GM12878 (cell line): ENCODE measurements at regions not wholly inside any gene's neighbourhood (a gene's known extent, or its start where the extent isn't known, plus 50 kb on each side); places are given as distances from the start of the nearest gene placed in this dataset.

Source experiments
- ATAC-seq: fragments of 200-7000 bp; cut with Tn5 transposase; 3 replicates; pipeline ENCODE4 v1.9.1; 2020; ENCODE audit warnings: mild to moderate bottlenecking, moderate library complexity
- BruUV-seq: library from RNA; stranded (reverse); fragments of 400-500 nt; replicated peaks from 2 replicates; lab custom pipeline; 2021; lab: Mats Ljungman, UMichigan
- CTCF ChIA-PET: fragments of 300-600 bp; sonication (Branson Sonifier 250); formaldehyde crosslinking; extraction: SDS; loops from one replicate; lab custom pipeline; 2021; ENCODE audit warnings: inconsistent platforms; lab: Yijun Ruan, JAX
- POLR2A ChIA-PET: fragments of 350-600 bp; formaldehyde crosslinking; extraction: SDS; loops from one replicate; lab custom pipeline; 2021; ENCODE audit warnings: inconsistent platforms; lab: Charles Lee
- RAD21 ChIA-PET: fragments of 300-600 bp; sonication (Branson Sonifier 250); formaldehyde crosslinking; loops from one replicate; lab custom pipeline; 2023; ENCODE audit warnings: antibody characterized with exemption; ENCODE audit not compliant: unreplicated experiment; lab: Charles Lee
- SMC1A ChIA-PET: fragments of 300-600 bp; sonication (Branson Sonifier 250); formaldehyde crosslinking; loops from one replicate; lab custom pipeline; 2023; ENCODE audit not compliant: unreplicated experiment, uncharacterized antibody; lab: Charles Lee
- DNase-seq: peaks from one replicate; pipeline ENCODE4 v3.0.0-alpha.2; 2011; ENCODE audit warnings: low read depth, low spot score
- FAIRE-seq: peaks from 3 replicates; lab custom pipeline; 2011; peaks lifted over from hg19 to GRCh38; lab: Jason Lieb, UNC
- H2AFZ ChIP-seq: 2 replicates; pipeline ENCODE4 v1.6.0; 2011; ENCODE audit warnings: low read depth, low read length, control low read depth; ENCODE audit not compliant: control insufficient read depth
- H3K27ac ChIP-seq: 2 replicates; pipeline ENCODE4 v1.5.1; 2011; ENCODE audit warnings: control low read depth; ENCODE audit not compliant: control insufficient read depth, insufficient read depth
- H3K27me3 ChIP-seq, 2 experiments: replicated peaks in 1 of 2; 2 replicates each; pipeline versions ENCODE4 v1.6.0 to v1.6.1; 2011; ENCODE audit warnings: low read length in 1 of 2; ENCODE audit not compliant: control insufficient read depth in 2 of 2, insufficient read depth in 2 of 2
- H3K36me3 ChIP-seq, 2 experiments: 2 replicates each; pipeline ENCODE4 v1.5.1; 2011; ENCODE audit warnings: low read length in 1 of 2; ENCODE audit not compliant: control insufficient read depth in 2 of 2, insufficient read depth in 2 of 2
- H3K4me1 ChIP-seq: 2 replicates; pipeline ENCODE4 v1.6.1; 2011; ENCODE audit warnings: mild to moderate bottlenecking, low read length, moderate library complexity, mixed read lengths; ENCODE audit not compliant: control insufficient read depth, insufficient read depth
- H3K4me2 ChIP-seq: 2 replicates; pipeline ENCODE4 v1.6.0; 2011; ENCODE audit warnings: control low read depth; ENCODE audit not compliant: control insufficient read depth, insufficient read depth
- H3K4me3 ChIP-seq: fragments of 200-600 bp; sonication (generic); 2 replicates; pipeline ENCODE4 v1.5.1; 2016
- H3K79me2 ChIP-seq: 2 replicates; pipeline ENCODE4 v1.6.0; 2011; ENCODE audit warnings: low read length; ENCODE audit not compliant: control insufficient read depth, insufficient read depth
- H3K9ac ChIP-seq: 2 replicates; pipeline ENCODE4 v1.8.0; 2011; ENCODE audit warnings: low read length, control low read depth, mixed read lengths; ENCODE audit not compliant: control insufficient read depth, insufficient read depth
- H3K9me3 ChIP-seq: replicated peaks from 3 replicates; pipeline ENCODE4 v1.5.1; 2011; ENCODE audit warnings: mild to moderate bottlenecking, low read length; ENCODE audit not compliant: control insufficient read depth, insufficient read depth
- H4K20me1 ChIP-seq: 2 replicates; pipeline ENCODE4 v1.6.0; 2011; ENCODE audit not compliant: control insufficient read depth, insufficient read depth
- CBFB ChIP-seq: IDR thresholded peaks from 2 replicates; pipeline ENCODE4 v1.6.1; 2016; ENCODE audit warnings: antibody characterized with exemption, low read depth
- EED ChIP-seq: sonication (generic); IDR thresholded peaks from 2 replicates; pipeline ENCODE4 v1.6.1; 2016; ENCODE audit warnings: antibody characterized with exemption, low read depth
- FOXM1 ChIP-seq: IDR thresholded peaks from 2 replicates; pipeline ENCODE4 v1.6.1; 2012; ENCODE audit warnings: low read depth, mild to moderate bottlenecking, inconsistent platforms, low read length, moderate library complexity
- NFIC ChIP-seq: IDR thresholded peaks from 2 replicates; pipeline ENCODE4 v1.6.1; 2012; ENCODE audit warnings: low read depth, mild to moderate bottlenecking, inconsistent platforms, low read length, moderate library complexity
- RCOR1 ChIP-seq: conservative IDR thresholded peaks from 2 replicates; pipeline ENCODE4 v1.6.1; 2012; ENCODE audit warnings: low read depth, low read length, improper control_type of control experiment
- RELB ChIP-seq: fragments of 450-650 bp; IDR thresholded peaks from 2 replicates; pipeline ENCODE4 v1.6.1; 2017; ENCODE audit warnings: low read depth, mild to moderate bottlenecking, moderate library complexity
- SMARCA5 ChIP-seq: fragments of 450-650 bp; IDR thresholded peaks from 2 replicates; pipeline ENCODE4 v1.6.1; 2017; ENCODE audit warnings: mild to moderate bottlenecking
- SPI1 ChIP-seq: IDR thresholded peaks from 2 replicates; pipeline ENCODE4 v1.6.1; 2011; ENCODE audit warnings: low read depth, mild to moderate bottlenecking, low read length, moderate library complexity, borderline replicate concordance; ENCODE audit not compliant: insufficient read depth
- TAF1 ChIP-seq: IDR thresholded peaks from 2 replicates; pipeline ENCODE4 v1.6.1; 2011; ENCODE audit warnings: mild to moderate bottlenecking, low read depth, low read length, borderline replicate concordance
- ZNF274 ChIP-seq: IDR thresholded peaks from one replicate; pipeline ENCODE4 v1.8.0; 2011; ENCODE audit not compliant: insufficient read length, insufficient read depth
- ZZZ3 ChIP-seq: IDR thresholded peaks from 2 replicates; pipeline ENCODE4 v1.6.1; 2011; ENCODE audit warnings: low read depth; ENCODE audit not compliant: control insufficient read depth, insufficient read length
- WGBS: methylation state at CpG from one replicate; pipeline ENCODE4 v1.1.6; 2016; ENCODE audit warnings: low lambda C conversion rate; ENCODE audit not compliant: insufficient replicate concordance, insufficient coverage; ENCODE audit errors: missing lambda C conversion rate; 5-methylcytosine and 5-hydroxymethylcytosine counted together
- in situ Hi-C: fragments of 300-500 bp; cut with MboI; formaldehyde crosslinking; loops from 9 replicates; pipeline ENCODE4 v1.14.3; 2018; ENCODE audit warnings: mixed read lengths
- intact Hi-C: fragments of 100-400 bp; cut with micrococcal nuclease; formaldehyde crosslinking; loops from one replicate; pipeline ENCODE4 v1.14.2; 2022; ENCODE audit not compliant: unreplicated experiment
- TF ChIP-seq, protein P1 (sequence below): fragments of 450-650 bp; IDR thresholded peaks from 2 replicates; pipeline ENCODE4 v1.6.1; 2018; ENCODE audit warnings: borderline replicate concordance, mild to moderate bottlenecking; ENCODE audit not compliant: partially characterized antibody
- TF ChIP-seq, protein P2 (sequence below): fragments of 450-650 bp; IDR thresholded peaks from 2 replicates; pipeline ENCODE4 v1.6.1; 2016; ENCODE audit warnings: mild to moderate bottlenecking

- Histone ChIP-seq H2AFZ (no peak overlapping the region), H3K4me2 (no peak overlapping the region), H3K27ac (no peak overlapping the region), H3K79me2 (no peaks in the 10 kb centered on the region), H3K27me3 (no peaks in the 10 kb centered on the region), H3K9me3 (no peaks in the 10 kb centered on the region), H3K4me3 (no peak overlapping the region), H4K20me1 (no peaks in the 10 kb centered on the region), H3K4me1 (no peaks in the 10 kb centered on the region), H3K9ac (no peak overlapping the region), H3K36me3 (no peaks in the 10 kb centered on the region)
- 4% methylated on average over 1 of the region's 1 CpG for WGBS
- ChIA-PET SMC1A (no interaction called here), RAD21 (no interaction called here), CTCF (no interaction called here), POLR2A (no interaction called here)
- in situ Hi-C loops (no loop called here), intact Hi-C loops (no loop called here)
- DNase-seq, result no peak
- no TSS peak for BruUV-seq
- TF ChIP-seq, protein P1, sequence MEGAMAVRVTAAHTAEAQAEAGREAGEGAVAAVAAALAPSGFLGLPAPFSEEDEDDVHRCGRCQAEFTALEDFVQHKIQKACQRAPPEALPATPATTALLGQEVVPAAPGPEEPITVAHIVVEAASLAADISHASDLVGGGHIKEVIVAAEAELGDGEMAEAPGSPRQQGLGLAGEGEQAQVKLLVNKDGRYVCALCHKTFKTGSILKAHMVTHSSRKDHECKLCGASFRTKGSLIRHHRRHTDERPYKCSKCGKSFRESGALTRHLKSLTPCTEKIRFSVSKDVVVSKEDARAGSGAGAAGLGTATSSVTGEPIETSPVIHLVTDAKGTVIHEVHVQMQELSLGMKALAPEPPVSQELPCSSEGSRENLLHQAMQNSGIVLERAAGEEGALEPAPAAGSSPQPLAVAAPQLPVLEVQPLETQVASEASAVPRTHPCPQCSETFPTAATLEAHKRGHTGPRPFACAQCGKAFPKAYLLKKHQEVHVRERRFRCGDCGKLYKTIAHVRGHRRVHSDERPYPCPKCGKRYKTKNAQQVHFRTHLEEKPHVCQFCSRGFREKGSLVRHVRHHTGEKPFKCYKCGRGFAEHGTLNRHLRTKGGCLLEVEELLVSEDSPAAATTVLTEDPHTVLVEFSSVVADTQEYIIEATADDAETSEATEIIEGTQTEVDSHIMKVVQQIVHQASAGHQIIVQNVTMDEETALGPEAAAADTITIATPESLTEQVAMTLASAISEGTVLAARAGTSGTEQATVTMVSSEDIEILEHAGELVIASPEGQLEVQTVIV, result no peak
- TF ChIP-seq RCOR1 (no peak), NFIC (no peak), SPI1 (no peak)
- ATAC-seq, result no peak
- no peak for FAIRE-seq
Measured at GRCh38 chr13:88637935-88638334, 966.8 kb downstream of the SLITRK5 start.

GRCh38 chr13:88643233-88643632, 972.1 kb downstream of the SLITRK5 start:
- H3K27ac ChIP-seq, result no peak overlapping the region
- no peaks in the 10 kb centered on the region for H3K27me3 ChIP-seq
- in situ Hi-C loops, result no loop called here
- intact Hi-C loops, result no loop called here
- H3K4me3 ChIP-seq, result no peak overlapping the region
- DNase-seq, result no peak
- no peak for TF ChIP-seq RELB
- no peak for TF ChIP-seq ZZZ3
- no peak for TF ChIP-seq FOXM1
- TF ChIP-seq ZNF274, result no peak
- no peak for TF ChIP-seq EED
- TF ChIP-seq TAF1, result no peak
- TF ChIP-seq, protein P2, sequence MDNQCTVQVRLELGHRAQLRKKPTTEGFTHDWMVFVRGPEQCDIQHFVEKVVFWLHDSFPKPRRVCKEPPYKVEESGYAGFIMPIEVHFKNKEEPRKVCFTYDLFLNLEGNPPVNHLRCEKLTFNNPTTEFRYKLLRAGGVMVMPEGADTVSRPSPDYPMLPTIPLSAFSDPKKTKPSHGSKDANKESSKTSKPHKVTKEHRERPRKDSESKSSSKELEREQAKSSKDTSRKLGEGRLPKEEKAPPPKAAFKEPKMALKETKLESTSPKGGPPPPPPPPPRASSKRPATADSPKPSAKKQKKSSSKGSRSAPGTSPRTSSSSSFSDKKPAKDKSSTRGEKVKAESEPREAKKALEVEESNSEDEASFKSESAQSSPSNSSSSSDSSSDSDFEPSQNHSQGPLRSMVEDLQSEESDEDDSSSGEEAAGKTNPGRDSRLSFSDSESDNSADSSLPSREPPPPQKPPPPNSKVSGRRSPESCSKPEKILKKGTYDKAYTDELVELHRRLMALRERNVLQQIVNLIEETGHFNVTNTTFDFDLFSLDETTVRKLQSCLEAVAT, result no peak
- TF ChIP-seq SMARCA5, result no peak
- no peak for TF ChIP-seq CBFB
- no peak overlapping the region for H3K9ac ChIP-seq
- H3K9me3 ChIP-seq, result no peaks in the 10 kb centered on the region; the same call in 2 of the 3 replicates
- no peak for FAIRE-seq
- RAD21 ChIA-PET, result no interaction called here
- H3K4me2 ChIP-seq, result no peak overlapping the region
- no TSS peak for BruUV-seq
- POLR2A ChIA-PET, result no interaction called here
- no peaks in the 10 kb centered on the region for H3K79me2 ChIP-seq
- WGBS, result 3% methylated on average over 2 of the region's 2 CpGs
- ATAC-seq, result no peak
- SMC1A ChIA-PET, result no interaction called here
- no peaks in the 10 kb centered on the region for H3K36me3 ChIP-seq
- H2AFZ ChIP-seq, result no peak overlapping the region
- H4K20me1 ChIP-seq, result no peaks in the 10 kb centered on the region
- CTCF ChIA-PET, result no interaction called here
- H3K4me1 ChIP-seq, result no peaks in the 10 kb centered on the region
